ENCODE measurements at regions not wholly inside any gene's neighbourhood (a gene's known extent, or its start where the extent isn't known, plus 50 kb on each side); places are given as distances from the start of the nearest gene placed in this dataset.

- no peak for TF ChIP-seq OVOL3 (tag by site-specific recombination; IDR thresholded peaks at IDR 0.05)
Measured at GRCh38 chr5:75952291-75952690, 130.9 kb upstream of the SV2C start (continued).

GRCh38 chr5:75951716-75952115 lies 131.5 kb upstream of the SV2C start:
- no peak overlapping the region for H3K27ac ChIP-seq (ENCODE audit: extremely low read depth, low read depth, low read length)
- H3K4me3 ChIP-seq (ENCODE audit: low read depth, low read length): no peak overlapping the region
- H3K9me3 ChIP-seq (ENCODE audit: control insufficient read depth, insufficient read depth, low read depth, low read length): no peaks in the 10 kb centered on the region
- ChIA-PET CTCF (no interaction called here), POLR2A (no interaction called here)
- no peaks in the 10 kb centered on the region for H3K36me3 ChIP-seq (ENCODE audit: control insufficient read depth in 2 of 2, insufficient read depth in 1 of 2, low read length in 2 of 2)
- H3K4me1 ChIP-seq (ENCODE audit: control insufficient read depth, insufficient read depth, low read length): no peaks in the 10 kb centered on the region
- TF ChIP-seq HOXC10 (CRISPR knock-in tag; IDR thresholded peaks at IDR 0.05): no peak

GRCh38 chr5:75951158-75951557 lies 132.0 kb upstream of the SV2C start:
- Histone ChIP-seq H3K4me1 (ENCODE audit: control insufficient read depth, insufficient read depth, low read length) (no peaks in the 10 kb centered on the region), H3K4me3 (ENCODE audit: low read depth, low read length) (no peak overlapping the region), H3K36me3 (ENCODE audit: control insufficient read depth in 2 of 2, insufficient read depth in 1 of 2, low read length in 2 of 2) (no peaks in the 10 kb centered on the region), H3K9me3 (ENCODE audit: control insufficient read depth, insufficient read depth, low read depth, low read length) (no peaks in the 10 kb centered on the region), H3K27ac (ENCODE audit: extremely low read depth, low read depth, low read length) (no peak overlapping the region)
- no peak for TF ChIP-seq ZSCAN4 (tag by site-specific recombination; IDR thresholded peaks at IDR 0.05)
- no peak for TF ChIP-seq ZNF133 (tag by site-specific recombination; IDR thresholded peaks at IDR 0.05)
- TF ChIP-seq ZNF785 (tag by site-specific recombination; IDR thresholded peaks at IDR 0.05): no peak
- TF ChIP-seq ZFP37 (tag by site-specific recombination; IDR thresholded peaks at IDR 0.05): no peak
- TF ChIP-seq ATF2 (tag by site-specific recombination; IDR thresholded peaks at IDR 0.05; ENCODE audit: low read depth): no peak
- TF ChIP-seq ZNF513 (tag by site-specific recombination; IDR thresholded peaks at IDR 0.05): no peak
- TF ChIP-seq ZNF596 (tag by site-specific recombination; IDR thresholded peaks at IDR 0.05): no peak
- no peak for TF ChIP-seq ZNF529 (tag by site-specific recombination; IDR thresholded peaks at IDR 0.05; ENCODE audit: insufficient replicate concordance)
- TF ChIP-seq ZBTB7A (tag by site-specific recombination; IDR thresholded peaks at IDR 0.05; ENCODE audit: low read depth): no peak
- TF ChIP-seq ZNF175 (tag by site-specific recombination; IDR thresholded peaks at IDR 0.05): no peak
- TF ChIP-seq ZNF473 (tag by site-specific recombination; IDR thresholded peaks at IDR 0.05): no peak
- TF ChIP-seq MYNN (tag by site-specific recombination; IDR thresholded peaks at IDR 0.05; ENCODE audit: borderline replicate concordance): no peak
- TF ChIP-seq ZNF677 (tag by site-specific recombination; IDR thresholded peaks at IDR 0.05): no peak
- TF ChIP-seq KLF17 (tag by site-specific recombination; IDR thresholded peaks at IDR 0.05): no peak
- TF ChIP-seq ZSCAN5A (tag by site-specific recombination; IDR thresholded peaks at IDR 0.05): no peak
- no peak for TF ChIP-seq TSHZ1 (tag by site-specific recombination; IDR thresholded peaks at IDR 0.05; ENCODE audit: borderline replicate concordance)
- TF ChIP-seq ZNF521 (tag by site-specific recombination; IDR thresholded peaks at IDR 0.05): no peak
- TF ChIP-seq ZNF223 (tag by site-specific recombination; IDR thresholded peaks at IDR 0.05): no peak
- no peak for TF ChIP-seq ZNF341 (tag by site-specific recombination; IDR thresholded peaks at IDR 0.05; ENCODE audit: low read depth)
- no peak for TF ChIP-seq ZNF174 (tag by site-specific recombination; IDR thresholded peaks at IDR 0.05)
- CTCF ChIA-PET: no interaction called here
- POLR2A ChIA-PET: no interaction called here
